ENCODE measurements at regions not wholly inside any gene's neighbourhood (a gene's known extent, or its start where the extent isn't known, plus 50 kb on each side); places are given as distances from the start of the nearest gene placed in this dataset.
"Not testable (repeated sequence)": the region's sequence is repeated elsewhere in the genome, so short reads cannot be mapped to it uniquely, and the experiment has no call there.

GRCh38 chr2:161513295-161514032 lies 97.4 kb downstream of the TBR1 start:
- not testable (repeated sequence) for DNase-seq (ENCODE audit: low read depth); H3K4me3 ChIP-seq (ENCODE audit: control insufficient read depth, low read depth, low read length)

GRCh38 chr2:161522796-161523195 lies 101.4 kb upstream of the SLC4A10 start:
- DNase-seq (ENCODE audit: low read depth): no peak
- no peak overlapping the region for H3K4me3 ChIP-seq (ENCODE audit: control insufficient read depth, low read depth, low read length)
- TF ChIP-seq CTCF (conservative IDR thresholded peaks at IDR 0.05; ENCODE audit: control insufficient read depth, insufficient read depth, low read depth, low read length): no peak

GRCh38 chr2:161533218-161533617 lies 91.0 kb upstream of the SLC4A10 start:
- H3K4me3 ChIP-seq (ENCODE audit: control insufficient read depth, low read depth, low read length): no peak overlapping the region
- DNase-seq (ENCODE audit: low read depth): no peak
- TF ChIP-seq CTCF (conservative IDR thresholded peaks at IDR 0.05; ENCODE audit: control insufficient read depth, insufficient read depth, low read depth, low read length): no peak

- H3K4me3 ChIP-seq (ENCODE audit: control insufficient read depth, low read depth, low read length): no peak overlapping the region
- no peak for DNase-seq (ENCODE audit: low read depth)
- no peak for TF ChIP-seq CTCF (conservative IDR thresholded peaks at IDR 0.05; ENCODE audit: control insufficient read depth, insufficient read depth, low read depth, low read length)
Measured at GRCh38 chr2:161546635-161547034, 77.6 kb upstream of the SLC4A10 start.

- no peak for TF ChIP-seq CTCF (conservative IDR thresholded peaks at IDR 0.05; ENCODE audit: control insufficient read depth, insufficient read depth, low read depth, low read length)
- no peak for DNase-seq (ENCODE audit: low read depth)
- no peak overlapping the region for H3K4me3 ChIP-seq (ENCODE audit: control insufficient read depth, low read depth, low read length)
Measured at GRCh38 chr2:161547130-161547529, 77.1 kb upstream of the SLC4A10 start.

GRCh38 chr2:161552015-161552414 lies 72.2 kb upstream of the SLC4A10 start:
- H3K4me3 ChIP-seq (ENCODE audit: control insufficient read depth, low read depth, low read length): no peak overlapping the region
- TF ChIP-seq CTCF (conservative IDR thresholded peaks at IDR 0.05; ENCODE audit: control insufficient read depth, insufficient read depth, low read depth, low read length): no peak
- no peak for DNase-seq (ENCODE audit: low read depth)

GRCh38 chr2:161555826-161556225 lies 68.4 kb upstream of the SLC4A10 start:
- DNase-seq (ENCODE audit: low read depth): no peak
- no peak for TF ChIP-seq CTCF (conservative IDR thresholded peaks at IDR 0.05; ENCODE audit: control insufficient read depth, insufficient read depth, low read depth, low read length)
- H3K4me3 ChIP-seq (ENCODE audit: control insufficient read depth, low read depth, low read length): no peak overlapping the region

All from fibroblast of mammary gland (primary cell).